ENCODE measurements at regions not wholly inside any gene's neighbourhood (a gene's known extent, or its start where the extent isn't known, plus 50 kb on each side); places are given as distances from the start of the nearest gene placed in this dataset.

GRCh38 chr15:93913871-93914270 lies 317.5 kb upstream of the MCTP2 start:
- TF ChIP-seq EZH2phosphoT487 (IDR thresholded peaks at IDR 0.05; ENCODE audit: low read depth, severe bottlenecking, unreplicated experiment) = no peak
- TF ChIP-seq CTCF (IDR thresholded peaks at IDR 0.05; ENCODE audit: poor library complexity) = no peak
- TF ChIP-seq EZH2 (IDR thresholded peaks at IDR 0.05; ENCODE audit: borderline replicate concordance) = no peak
- Histone ChIP-seq H3K4me2 (no peak overlapping the region), H3K36me3 (replicated peaks; ENCODE audit: insufficient read depth, low read depth) (no peaks in the 10 kb centered on the region), H3K4me1 (ENCODE audit: insufficient read depth) (no peaks in the 10 kb centered on the region), H3K79me2 (no peaks in the 10 kb centered on the region), H2AFZ (no peak overlapping the region), H3K4me3 (no peak overlapping the region), H3K9me3 (ENCODE audit: low read depth) (no peaks in the 10 kb centered on the region), H3K9me2 (replicated peaks; ENCODE audit: insufficient read depth) (no peaks in the 10 kb centered on the region), H3K27me3 (no peaks in the 10 kb centered on the region), H4K20me1 (ENCODE audit: insufficient read depth, poor library complexity, severe bottlenecking) (no peaks in the 10 kb centered on the region), H3K27ac (no peak overlapping the region)
- WGBS (ENCODE audit: low lambda C conversion rate, missing lambda C conversion rate) = 80% methylated on average over 3 of the region's 3 CpGs
- DNase-seq (ENCODE audit: low spot score) = no peak

- TF ChIP-seq EZH2phosphoT487 (IDR thresholded peaks at IDR 0.05; ENCODE audit: low read depth, severe bottlenecking, unreplicated experiment) (no peak), CTCF (IDR thresholded peaks at IDR 0.05; ENCODE audit: poor library complexity) (no peak), EZH2 (IDR thresholded peaks at IDR 0.05; ENCODE audit: borderline replicate concordance) (no peak)
Observed at GRCh38 chr15:93913310-93913709, 318.1 kb upstream of the MCTP2 start.

GRCh38 chr15:93900476-93901400 lies 330.6 kb upstream of the MCTP2 start:
- WGBS (ENCODE audit: low lambda C conversion rate, missing lambda C conversion rate) = 96% methylated on average over 36 of the region's 39 CpGs
- no peaks in the 10 kb centered on the region for H3K9me3 ChIP-seq (ENCODE audit: low read depth)
- H4K20me1 ChIP-seq (ENCODE audit: insufficient read depth, poor library complexity, severe bottlenecking) = no peaks in the 10 kb centered on the region
- H3K4me2 ChIP-seq = no peak overlapping the region
- TF ChIP-seq EZH2 (IDR thresholded peaks at IDR 0.05; ENCODE audit: borderline replicate concordance) = no peak
- TF ChIP-seq CTCF (IDR thresholded peaks at IDR 0.05; ENCODE audit: poor library complexity) = no peak
- TF ChIP-seq EZH2phosphoT487 (IDR thresholded peaks at IDR 0.05; ENCODE audit: low read depth, severe bottlenecking, unreplicated experiment) = no peak
- H3K4me3 ChIP-seq = no peak overlapping the region
- H2AFZ ChIP-seq = no peak overlapping the region
- no peaks in the 10 kb centered on the region for H3K9me2 ChIP-seq (replicated peaks; ENCODE audit: insufficient read depth)
- no peaks in the 10 kb centered on the region for H3K4me1 ChIP-seq (ENCODE audit: insufficient read depth)
- H3K36me3 ChIP-seq (replicated peaks; ENCODE audit: insufficient read depth, low read depth) = no peaks in the 10 kb centered on the region
- H3K79me2 ChIP-seq = no peaks in the 10 kb centered on the region
- H3K27me3 ChIP-seq = no peaks in the 10 kb centered on the region
- H3K27ac ChIP-seq = no peak overlapping the region
- DNase-seq (ENCODE audit: low spot score) = no peak

More at GRCh38 chr15:93913310-93913709, 318.1 kb upstream of the MCTP2 start:
- no peaks in the 10 kb centered on the region for H3K79me2 ChIP-seq
- H3K27ac ChIP-seq = no peak overlapping the region
- H2AFZ ChIP-seq = no peak overlapping the region
- H3K4me1 ChIP-seq (ENCODE audit: insufficient read depth) = no peaks in the 10 kb centered on the region
- H3K9me2 ChIP-seq (replicated peaks; ENCODE audit: insufficient read depth) = no peaks in the 10 kb centered on the region
- H4K20me1 ChIP-seq (ENCODE audit: insufficient read depth, poor library complexity, severe bottlenecking) = no peaks in the 10 kb centered on the region
- DNase-seq (ENCODE audit: low spot score) = no peak
- no peaks in the 10 kb centered on the region for H3K27me3 ChIP-seq
- H3K9me3 ChIP-seq (ENCODE audit: low read depth) = no peaks in the 10 kb centered on the region
- H3K36me3 ChIP-seq (replicated peaks; ENCODE audit: insufficient read depth, low read depth) = no peaks in the 10 kb centered on the region
- H3K4me2 ChIP-seq = no peak overlapping the region
- WGBS (ENCODE audit: low lambda C conversion rate, missing lambda C conversion rate) = 89% methylated on average over 2 of the region's 2 CpGs
- no peak overlapping the region for H3K4me3 ChIP-seq

Measured in hepatocyte (in vitro differentiated cells).